K562 (cell line): ENCODE measurements at regions not wholly inside any gene's neighbourhood (a gene's known extent, or its start where the extent isn't known, plus 50 kb on each side); places are given as distances from the start of the nearest gene placed in this dataset.

Source experiments
- ARID1B ChIP-seq: fragments of 450-650 bp; IDR thresholded peaks from 2 replicates; pipeline ENCODE4 v1.6.1; 2016; ENCODE audit warnings: antibody characterized with exemption, mild to moderate bottlenecking, inconsistent platforms
- ZNF57 ChIP-seq: fragments of 450-650 bp; formaldehyde crosslinking; IDR thresholded peaks from 2 replicates; pipeline ENCODE4 v1.4.0; 2020; ENCODE audit warnings: mild to moderate bottlenecking, moderate library complexity

DNA sequence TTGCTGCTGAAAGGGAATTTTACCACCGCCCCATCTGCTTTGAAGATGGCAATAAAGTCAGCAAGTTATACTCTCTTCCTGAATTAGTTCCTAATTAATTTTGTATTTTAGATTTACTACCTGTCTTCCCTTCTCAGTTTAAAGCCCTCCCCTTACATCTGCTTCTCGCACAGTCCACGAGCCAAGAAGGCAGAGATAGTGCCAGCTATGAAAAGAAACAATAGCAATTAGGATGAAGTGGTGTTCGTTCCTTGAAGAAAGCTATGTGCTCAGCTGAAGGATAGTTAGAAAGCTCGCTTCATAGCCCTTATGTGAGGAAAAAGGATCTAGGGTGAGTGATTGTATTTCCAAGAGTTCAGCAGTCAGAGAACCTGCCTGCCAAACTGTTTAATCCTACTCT, 1678.8 kb upstream of the TENM3 start:
- TF ChIP-seq ZNF57 (CRISPR knock-in tag), result no peak
- no peak for TF ChIP-seq ARID1B
